HG03442 (cell line): ENCODE measurements at regions not wholly inside any gene's neighbourhood (a gene's known extent, or its start where the extent isn't known, plus 50 kb on each side); places are given as distances from the start of the nearest gene placed in this dataset.
"Not testable (repeated sequence)": the region's sequence is repeated elsewhere in the genome, so short reads cannot be mapped to it uniquely, and the experiment has no call there.

Experiments
- ATAC-seq: cut with Tn5 transposase; IDR thresholded peaks from one replicate; pipeline ENCODE4 v1.9.1; 2021; ENCODE audit warnings: mild to moderate bottlenecking, moderate library complexity; ENCODE audit not compliant: unreplicated experiment

- ATAC-seq: no peak
Measured at GRCh38 chr1:102535829-102536505, 539.2 kb upstream of the OLFM3 start.

- no peak for ATAC-seq
Measured at GRCh38 chr1:102531036-102531435, 534.3 kb upstream of the OLFM3 start.

GRCh38 chr1:102529446-102529845, 532.7 kb upstream of the OLFM3 start:
- no peak for ATAC-seq

GRCh38 chr1:102500758-102501157, 504.0 kb upstream of the OLFM3 start:
- ATAC-seq: no peak

GRCh38 chr1:102498929-102499328, 502.2 kb upstream of the OLFM3 start:
- ATAC-seq: no peak

GRCh38 chr1:102497810-102498209, 501.1 kb upstream of the OLFM3 start:
- ATAC-seq: not testable (repeated sequence)

- no peak for ATAC-seq
Measured at GRCh38 chr1:102472520-102472919, 475.8 kb upstream of the OLFM3 start.

- no peak for ATAC-seq
Measured at GRCh38 chr1:102470767-102471166, 474.0 kb upstream of the OLFM3 start.

- ATAC-seq: no peak
Measured at GRCh38 chr1:102466487-102466886, 469.8 kb upstream of the OLFM3 start.

- ATAC-seq: no peak
Measured at GRCh38 chr1:102463328-102463727, 466.6 kb upstream of the OLFM3 start.

- ATAC-seq: not testable (repeated sequence)
Measured at GRCh38 chr1:102442317-102442716, 445.6 kb upstream of the OLFM3 start.

- peak; percentile 45 for ATAC-seq
Measured at GRCh38 chr1:102435483-102435882, 438.8 kb upstream of the OLFM3 start.

- no peak for ATAC-seq
Measured at GRCh38 chr1:102434421-102434820, 437.7 kb upstream of the OLFM3 start.

- no peak for ATAC-seq
Measured at GRCh38 chr1:102431253-102431652, 434.5 kb upstream of the OLFM3 start.

- ATAC-seq: no peak
Measured at GRCh38 chr1:102420034-102420433, 423.3 kb upstream of the OLFM3 start.
